ENCODE measurements at regions not wholly inside any gene's neighbourhood (a gene's known extent, or its start where the extent isn't known, plus 50 kb on each side); places are given as distances from the start of the nearest gene placed in this dataset.
"Not testable (repeated sequence)": the region's sequence is repeated elsewhere in the genome, so short reads cannot be mapped to it uniquely, and the experiment has no call there.

GRCh38 chr10:124157271-124157681 lies 63.9 kb upstream of the CHST15 start:
- in situ Hi-C loops (cut with HindIII; ENCODE audit: low pct_unique_long_range_greater_than_20kb, low sequenced_read_pairs): no loop called here
- no peak for DNase-seq (ENCODE audit: low read depth)

DNA sequence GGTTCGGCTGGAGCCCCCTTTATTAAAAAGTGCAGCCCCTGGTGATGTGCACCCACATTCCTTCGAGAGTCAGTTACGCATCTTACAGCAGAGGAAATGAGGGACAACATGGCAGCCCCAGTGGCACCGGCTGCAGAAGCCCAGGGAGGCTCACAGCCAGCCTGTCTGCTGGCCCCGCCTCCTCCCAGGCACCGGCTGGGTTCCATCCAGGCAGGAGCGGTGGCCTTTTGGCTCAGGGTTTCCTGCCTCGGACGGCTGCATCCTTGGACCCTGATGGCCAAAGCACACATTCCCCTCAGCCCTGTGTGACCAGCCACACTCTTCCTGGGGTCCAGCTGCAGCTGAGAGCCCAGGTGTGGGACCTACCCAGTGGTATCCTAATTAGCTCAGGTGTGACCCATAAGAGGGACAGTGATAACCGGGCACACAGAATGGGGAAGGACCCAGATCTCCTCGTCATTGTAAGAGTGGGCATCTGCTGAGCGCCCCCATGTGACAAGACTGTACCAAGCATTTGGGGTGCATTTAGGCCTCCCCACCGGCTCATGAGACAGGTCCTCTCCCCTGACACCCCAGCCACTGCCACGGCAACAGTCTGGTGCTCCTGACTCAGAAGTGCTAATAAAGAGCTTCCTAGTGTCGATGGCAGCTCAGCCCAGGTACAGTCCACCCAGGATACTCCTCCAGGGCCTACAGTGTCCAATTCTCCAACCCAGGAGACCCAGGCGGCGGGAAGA lies 63.3 kb upstream of the CHST15 start:
- DNase-seq (ENCODE audit: low read depth): no peak
- in situ Hi-C loops (cut with HindIII; ENCODE audit: low pct_unique_long_range_greater_than_20kb, low sequenced_read_pairs): no loop called here

DNA sequence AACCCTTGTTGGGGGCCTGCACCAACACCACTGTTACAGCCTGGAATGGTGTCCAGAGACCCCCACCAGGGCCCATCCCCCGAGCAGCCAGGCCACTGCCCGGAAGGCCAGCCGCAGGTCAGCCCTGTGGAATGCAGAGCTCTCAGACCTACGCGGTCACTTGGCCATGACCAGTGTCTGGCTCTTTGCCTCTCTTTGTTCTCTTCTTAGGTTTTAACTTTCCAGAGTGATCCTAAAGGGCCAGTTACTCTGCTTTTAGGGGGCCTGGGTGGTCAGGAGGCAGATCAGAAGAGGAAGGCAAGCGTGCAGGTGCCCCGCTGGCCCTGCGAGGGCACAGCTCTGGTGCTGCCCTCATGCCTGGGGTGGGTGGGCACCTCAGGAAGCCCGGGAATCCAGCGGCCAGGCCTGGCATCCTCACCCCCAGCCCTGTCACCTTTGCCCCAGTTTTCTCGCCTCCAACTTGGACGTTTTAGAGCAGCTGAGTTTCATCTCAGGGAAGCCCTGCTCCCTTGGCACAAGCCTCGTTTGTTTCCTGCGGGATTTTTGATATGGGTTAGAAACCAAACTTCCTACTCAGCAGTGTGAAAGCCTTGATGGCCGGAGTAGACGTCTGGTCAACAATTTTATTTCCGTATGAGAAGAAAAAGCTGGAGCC lies 62.5 kb upstream of the CHST15 start:
- DNase-seq (ENCODE audit: low read depth): peak; percentile 63
- in situ Hi-C loops (cut with HindIII; ENCODE audit: low pct_unique_long_range_greater_than_20kb, low sequenced_read_pairs): no loop called here

GRCh38 chr10:124153023-124153826 lies 59.8 kb upstream of the CHST15 start:
- in situ Hi-C loops (cut with HindIII; ENCODE audit: low pct_unique_long_range_greater_than_20kb, low sequenced_read_pairs): no loop called here
- peak; percentile 94 for DNase-seq (ENCODE audit: low read depth)

DNA sequence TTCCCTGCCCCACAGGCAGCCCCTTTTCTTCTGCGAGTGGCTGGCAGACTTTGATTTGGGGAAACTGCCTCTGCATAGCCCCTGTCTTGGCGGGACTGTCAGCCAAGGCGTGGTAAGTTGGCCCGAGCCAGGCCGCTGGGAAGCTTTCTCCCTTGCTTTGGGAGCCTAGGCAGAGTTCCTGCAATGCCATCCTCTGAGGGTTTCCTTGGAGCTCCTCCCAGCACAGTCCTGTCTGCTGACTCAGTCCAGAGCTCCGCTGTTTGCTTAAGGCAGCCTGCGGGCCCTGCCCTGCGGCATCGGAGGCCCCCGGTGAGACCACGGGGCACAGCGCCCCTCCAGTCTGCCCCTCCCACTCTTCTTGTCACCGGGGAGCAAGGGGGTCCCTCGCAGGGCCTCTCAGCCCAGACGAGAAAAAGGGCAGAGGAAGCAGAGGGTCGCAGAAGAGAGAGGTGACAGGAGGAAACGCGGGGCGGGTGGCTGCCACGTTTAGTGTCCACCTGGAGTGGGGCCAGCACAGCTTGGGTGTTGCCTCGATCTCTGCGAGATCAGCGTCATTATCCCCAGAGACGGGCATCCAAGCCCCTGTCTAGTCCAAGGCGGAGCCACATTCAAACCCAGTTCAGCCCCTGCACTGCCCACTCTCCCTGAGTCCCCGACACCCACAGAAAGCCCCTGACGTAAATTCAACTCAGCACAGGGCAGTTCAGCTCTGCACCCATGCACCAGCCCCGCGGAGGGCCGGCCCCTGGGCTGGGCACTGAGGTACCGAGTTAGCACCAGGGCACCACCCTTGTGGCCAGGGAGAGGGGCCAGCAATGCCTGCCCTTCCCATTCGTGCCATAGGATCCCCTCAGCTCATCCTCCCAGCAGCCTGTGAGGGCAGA lies 59.0 kb upstream of the CHST15 start:
- peak; percentile 83 for DNase-seq (ENCODE audit: low read depth)

DNA sequence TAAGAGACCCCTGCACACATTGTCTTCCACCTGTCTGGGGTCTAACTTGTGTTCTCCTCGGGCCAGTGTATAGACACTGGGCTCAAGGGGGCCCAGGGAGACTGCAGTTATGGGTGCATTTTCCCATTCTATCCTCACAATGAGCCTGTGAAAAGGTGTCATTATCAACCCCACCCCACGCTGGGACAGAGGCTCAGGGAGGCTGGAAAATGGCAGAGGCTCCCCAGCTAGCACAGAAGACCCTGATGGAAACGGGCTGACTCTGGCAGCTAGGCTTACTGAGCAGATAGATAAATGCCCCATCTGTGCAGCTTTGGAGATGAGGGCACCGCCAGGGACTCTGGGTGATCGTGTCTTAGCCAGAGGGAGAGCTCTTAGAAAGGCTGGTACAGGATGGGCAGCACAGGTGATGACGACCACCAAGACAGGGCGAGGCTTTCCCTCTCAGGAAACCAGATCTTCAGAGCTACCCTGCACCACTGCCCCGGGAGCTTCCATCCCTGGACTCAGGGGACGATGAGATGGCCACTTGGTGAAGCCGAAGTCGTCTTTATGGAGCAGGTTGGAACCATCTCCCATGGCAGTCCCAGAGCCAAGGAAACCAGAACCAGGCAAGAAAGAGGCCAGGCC lies 58.2 kb upstream of the CHST15 start:
- no peak for DNase-seq (ENCODE audit: low read depth)
- in situ Hi-C loops (cut with HindIII; ENCODE audit: low pct_unique_long_range_greater_than_20kb, low sequenced_read_pairs): no loop called here

More for the DNA sequence above, 59.0 kb upstream of the CHST15 start:
- in situ Hi-C loops (cut with HindIII; ENCODE audit: low pct_unique_long_range_greater_than_20kb, low sequenced_read_pairs): no loop called here

DNA sequence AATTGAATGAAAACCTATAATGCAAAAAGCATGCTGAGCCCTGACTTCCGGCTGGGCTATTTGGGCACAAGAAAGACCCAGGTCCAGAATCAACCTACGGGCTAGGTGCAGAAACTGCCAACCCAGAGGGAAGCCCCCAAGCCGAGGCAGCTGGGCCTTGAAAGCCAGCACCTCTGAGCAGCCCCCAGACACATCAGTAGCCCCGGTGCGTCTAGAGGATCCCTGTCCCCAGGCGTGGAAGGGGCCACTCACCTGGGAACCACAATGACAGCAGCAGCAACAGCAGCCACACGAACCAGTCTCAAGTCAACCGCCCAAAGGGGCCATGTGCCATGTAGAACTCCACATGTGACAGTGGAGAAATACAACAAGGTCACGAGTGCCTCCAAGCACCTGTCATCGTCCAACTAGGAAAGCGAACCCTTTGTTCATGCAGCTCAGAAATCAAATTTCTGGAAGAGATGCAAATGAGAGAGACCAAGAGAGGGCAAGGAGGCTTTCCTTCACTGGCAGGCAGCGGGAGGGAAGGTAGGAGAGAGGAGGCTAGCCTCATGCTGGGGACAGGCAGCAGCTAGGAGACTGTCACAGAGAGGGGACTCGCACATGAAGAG lies 57.5 kb upstream of the CHST15 start:
- in situ Hi-C loops (cut with HindIII; ENCODE audit: low pct_unique_long_range_greater_than_20kb, low sequenced_read_pairs): no loop called here
- no peak for DNase-seq (ENCODE audit: low read depth)

GRCh38 chr10:124150189-124150806 lies 56.9 kb upstream of the CHST15 start:
- in situ Hi-C loops (cut with HindIII; ENCODE audit: low pct_unique_long_range_greater_than_20kb, low sequenced_read_pairs): no loop called here
- no peak for DNase-seq (ENCODE audit: low read depth)

DNA sequence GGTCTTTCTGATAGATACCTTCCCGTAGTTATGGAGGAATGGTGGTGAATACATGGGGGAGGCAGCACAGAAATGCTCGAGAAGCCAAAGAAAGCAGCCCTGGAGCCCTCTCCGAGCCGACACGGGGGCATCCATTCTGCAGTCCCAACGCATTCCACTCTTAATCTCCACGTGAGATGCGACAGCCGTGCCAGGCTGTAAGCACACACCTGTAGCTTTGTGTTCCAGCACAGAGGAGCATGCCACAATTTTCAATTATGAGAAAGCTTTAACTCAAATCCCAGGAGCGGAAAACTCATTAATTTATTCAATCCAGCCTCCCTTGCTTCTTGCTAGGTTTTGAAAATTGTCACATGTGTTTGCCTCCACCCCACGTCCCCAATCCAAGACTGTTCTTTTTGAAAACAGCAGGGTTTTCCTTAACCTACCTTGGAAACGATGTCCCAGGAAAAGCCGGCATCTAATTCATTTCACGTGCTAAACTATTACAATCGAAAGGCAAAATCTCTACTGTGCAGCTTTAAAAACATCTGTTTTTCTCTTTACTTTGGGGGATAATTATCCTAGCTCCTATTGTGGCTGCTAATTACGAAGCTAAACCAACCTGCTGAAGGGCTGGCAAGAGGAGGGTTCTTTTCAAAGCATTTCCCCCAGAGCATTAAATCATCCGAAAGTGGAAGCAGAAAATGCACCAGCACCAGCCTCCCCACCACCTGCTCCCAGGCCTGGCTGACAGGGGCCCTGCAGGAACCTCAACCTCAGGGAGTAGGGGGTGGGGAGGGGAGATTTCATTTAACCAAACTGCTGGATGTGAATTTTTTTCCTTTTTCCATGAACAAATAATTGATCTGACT lies 56.0 kb upstream of the CHST15 start:
- no peak for DNase-seq (ENCODE audit: low read depth)

GRCh38 chr10:124148509-124149188 lies 55.3 kb upstream of the CHST15 start:
- in situ Hi-C loops (cut with HindIII; ENCODE audit: low pct_unique_long_range_greater_than_20kb, low sequenced_read_pairs); DNase-seq (ENCODE audit: low read depth): not testable (repeated sequence)

More for the DNA sequence above, 56.0 kb upstream of the CHST15 start:
- in situ Hi-C loops (cut with HindIII; ENCODE audit: low pct_unique_long_range_greater_than_20kb, low sequenced_read_pairs): no loop called here

DNA sequence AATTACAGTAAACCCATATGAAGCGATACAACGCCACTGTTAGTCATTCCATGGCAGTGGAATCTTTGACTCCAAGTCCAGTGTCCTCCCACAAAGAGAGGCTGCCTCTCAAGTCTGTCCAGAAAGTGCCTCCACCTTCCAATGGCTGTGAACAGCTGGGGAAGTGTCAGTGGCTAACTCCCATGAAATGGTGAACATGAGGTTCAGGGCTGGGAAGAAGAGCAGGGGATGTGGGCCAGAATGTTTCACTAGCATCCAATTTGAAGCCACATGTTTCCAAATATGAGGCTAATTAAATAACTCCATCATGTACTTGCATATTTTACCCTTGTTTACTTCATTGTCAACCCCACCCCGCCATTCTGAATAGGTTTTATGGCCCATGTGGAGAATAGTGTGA lies 53.1 kb upstream of the CHST15 start:
- in situ Hi-C loops (cut with HindIII; ENCODE audit: low pct_unique_long_range_greater_than_20kb, low sequenced_read_pairs): no loop called here

DNA sequence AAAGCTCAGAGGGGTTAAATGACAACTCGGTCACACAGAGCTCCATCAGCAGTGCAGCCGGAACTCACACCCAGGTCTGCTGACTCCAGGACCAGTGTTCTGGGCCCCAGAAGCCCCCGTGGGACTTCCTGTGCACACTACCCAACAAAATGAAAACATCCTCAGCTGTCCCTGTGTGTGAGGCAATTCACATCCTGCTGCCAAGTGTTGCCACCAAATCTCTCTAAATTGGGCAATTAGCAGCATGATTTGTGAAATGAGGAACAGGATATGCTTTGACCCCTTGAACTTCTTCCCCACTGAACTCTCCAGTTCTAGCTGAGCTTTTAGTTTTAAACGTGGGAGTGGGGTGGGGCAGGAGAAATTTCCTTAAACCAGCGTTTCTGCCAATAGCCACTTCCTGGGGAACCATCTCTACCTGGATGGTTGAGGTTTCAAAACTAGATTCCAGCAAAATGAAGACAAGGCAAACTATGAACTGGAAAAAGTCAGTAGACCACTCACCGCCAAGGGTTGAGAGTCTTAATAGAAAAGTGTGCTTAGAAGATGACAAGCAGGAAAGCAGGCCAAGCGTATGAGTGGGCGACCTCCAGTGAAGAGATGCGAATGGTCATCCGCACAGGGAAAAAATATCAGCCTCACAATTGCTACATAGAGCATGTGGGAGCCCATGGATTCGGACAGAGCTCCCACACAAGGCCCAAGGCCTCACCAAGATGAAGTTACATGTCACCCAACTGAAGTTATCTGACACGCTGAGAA lies 51.9 kb upstream of the CHST15 start:
- in situ Hi-C loops (cut with HindIII; ENCODE audit: low pct_unique_long_range_greater_than_20kb, low sequenced_read_pairs): no loop called here
- no peak for DNase-seq (ENCODE audit: low read depth)

More for the DNA sequence above, 53.1 kb upstream of the CHST15 start:
- no peak for DNase-seq (ENCODE audit: low read depth)

DNA sequence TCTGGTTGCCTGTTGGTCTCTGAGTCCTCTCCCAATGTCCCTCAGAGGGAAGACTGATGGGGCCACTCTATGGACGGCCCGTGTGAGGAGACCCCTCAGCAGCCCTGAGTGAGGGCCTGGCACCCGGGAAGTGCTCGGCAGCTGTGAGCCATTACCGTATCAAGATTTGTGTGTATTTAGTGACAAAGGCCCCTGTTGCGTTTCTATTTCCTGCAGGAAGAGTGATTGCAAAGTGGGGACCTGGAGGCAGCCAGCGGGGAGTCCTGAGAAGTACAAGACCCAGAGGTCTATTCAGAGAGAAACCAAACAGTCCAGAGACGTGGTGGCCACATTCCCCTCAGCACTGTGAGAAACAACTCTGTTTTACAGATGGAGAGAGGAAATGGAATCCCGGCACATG lies 51.1 kb upstream of the CHST15 start:
- in situ Hi-C loops (cut with HindIII; ENCODE audit: low pct_unique_long_range_greater_than_20kb, low sequenced_read_pairs): no loop called here
- DNase-seq (ENCODE audit: low read depth): no peak

- no peak for DNase-seq (ENCODE audit: low read depth)
- in situ Hi-C loops (cut with HindIII; ENCODE audit: low pct_unique_long_range_greater_than_20kb, low sequenced_read_pairs): no loop called here
Measured at GRCh38 chr10:124143721-124144120, 50.3 kb upstream of the CHST15 start.
